ENCODE measurements at regions not wholly inside any gene's neighbourhood (a gene's known extent, or its start where the extent isn't known, plus 50 kb on each side); places are given as distances from the start of the nearest gene placed in this dataset.
A peak's percentile ranks its signal among the peaks of the same experiment; 100 is the strongest.
"Not testable (repeated sequence)": the region's sequence is repeated elsewhere in the genome, so short reads cannot be mapped to it uniquely, and the experiment has no call there.

DNA sequence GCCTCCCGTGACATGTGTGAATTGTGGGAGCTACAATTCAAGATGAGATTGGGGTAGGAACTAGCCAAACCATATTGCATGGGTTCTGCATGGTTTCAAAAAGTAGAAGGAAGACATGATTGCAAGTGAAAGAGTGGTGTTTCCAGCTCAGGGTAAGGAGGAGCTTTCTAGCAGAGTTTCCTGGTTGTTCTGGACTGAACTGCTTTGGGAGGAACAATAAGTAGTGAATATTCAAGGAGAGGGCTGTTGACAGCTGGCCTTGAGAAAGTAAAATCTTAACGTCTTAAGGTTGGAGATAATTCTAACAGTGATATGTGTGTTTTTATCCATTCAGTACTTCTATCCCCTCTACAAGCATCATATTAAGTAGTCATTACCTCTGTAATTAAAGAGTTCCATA, 62.2 kb upstream of the PRKG1 start:
- TF ChIP-seq, protein P1, sequence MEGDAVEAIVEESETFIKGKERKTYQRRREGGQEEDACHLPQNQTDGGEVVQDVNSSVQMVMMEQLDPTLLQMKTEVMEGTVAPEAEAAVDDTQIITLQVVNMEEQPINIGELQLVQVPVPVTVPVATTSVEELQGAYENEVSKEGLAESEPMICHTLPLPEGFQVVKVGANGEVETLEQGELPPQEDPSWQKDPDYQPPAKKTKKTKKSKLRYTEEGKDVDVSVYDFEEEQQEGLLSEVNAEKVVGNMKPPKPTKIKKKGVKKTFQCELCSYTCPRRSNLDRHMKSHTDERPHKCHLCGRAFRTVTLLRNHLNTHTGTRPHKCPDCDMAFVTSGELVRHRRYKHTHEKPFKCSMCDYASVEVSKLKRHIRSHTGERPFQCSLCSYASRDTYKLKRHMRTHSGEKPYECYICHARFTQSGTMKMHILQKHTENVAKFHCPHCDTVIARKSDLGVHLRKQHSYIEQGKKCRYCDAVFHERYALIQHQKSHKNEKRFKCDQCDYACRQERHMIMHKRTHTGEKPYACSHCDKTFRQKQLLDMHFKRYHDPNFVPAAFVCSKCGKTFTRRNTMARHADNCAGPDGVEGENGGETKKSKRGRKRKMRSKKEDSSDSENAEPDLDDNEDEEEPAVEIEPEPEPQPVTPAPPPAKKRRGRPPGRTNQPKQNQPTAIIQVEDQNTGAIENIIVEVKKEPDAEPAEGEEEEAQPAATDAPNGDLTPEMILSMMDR (IDR thresholded peaks at IDR 0.05; ENCODE audit: borderline replicate concordance): no peak
- no peaks in the 10 kb centered on the region for H3K36me3 ChIP-seq
- H3K4me3 ChIP-seq: no peak overlapping the region
- no peaks in the 10 kb centered on the region for H3K27me3 ChIP-seq (ENCODE audit: low read depth)
- no peaks in the 10 kb centered on the region for H3K9me3 ChIP-seq (replicated peaks)
- H3K4me1 ChIP-seq: peaks cover 17% of the 10 kb centered on the region
- H3K27ac ChIP-seq (replicated peaks): no peak overlapping the region
- intact Hi-C loops (cut with micrococcal nuclease): no loop called here
- DNase-seq: no peak

DNA sequence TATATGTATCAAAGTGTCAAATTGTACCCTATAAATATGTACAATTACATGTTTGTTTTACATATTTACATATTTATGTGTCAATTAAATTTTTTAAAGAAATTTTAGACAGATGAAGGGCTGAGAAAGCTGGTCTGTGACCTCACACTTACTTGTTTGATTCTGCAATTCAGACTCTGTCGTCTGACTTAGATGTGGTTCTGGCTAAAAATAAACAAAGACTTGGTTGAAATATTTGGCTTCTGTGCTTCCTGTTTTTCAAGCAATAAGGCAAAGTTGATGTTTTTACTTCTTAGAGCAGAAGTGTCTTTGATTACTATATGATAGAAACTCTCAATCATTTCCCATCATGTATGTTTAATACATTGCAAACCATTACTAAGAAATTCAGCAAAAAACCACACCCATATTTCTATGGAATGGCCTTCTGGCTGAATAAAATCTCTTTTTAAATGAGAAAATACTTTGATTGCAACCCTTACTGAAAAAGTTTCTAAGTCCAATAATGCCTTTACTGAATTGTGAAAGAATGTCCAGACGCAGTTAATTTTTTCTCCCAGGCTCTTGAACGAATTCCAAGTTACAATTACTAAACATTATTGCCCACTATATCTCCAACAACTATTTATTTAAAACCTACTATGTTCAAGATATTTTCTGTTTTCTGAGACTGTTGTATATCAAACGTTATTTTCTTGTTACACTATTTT, 59.5 kb upstream of the PRKG1 start:
- TF ChIP-seq, protein P1 (IDR thresholded peaks at IDR 0.05; ENCODE audit: borderline replicate concordance): no peak
- no peaks in the 10 kb centered on the region for H3K9me3 ChIP-seq (replicated peaks)
- H3K4me3 ChIP-seq: no peak overlapping the region
- no peak for DNase-seq
- H3K27ac ChIP-seq (replicated peaks): peak overlapping the region; percentile 50
- H3K36me3 ChIP-seq: no peaks in the 10 kb centered on the region
- no peaks in the 10 kb centered on the region for H3K27me3 ChIP-seq (ENCODE audit: low read depth)
- peaks cover 17% of the 10 kb centered on the region for H3K4me1 ChIP-seq
- intact Hi-C loops (cut with micrococcal nuclease): no loop called here

DNA sequence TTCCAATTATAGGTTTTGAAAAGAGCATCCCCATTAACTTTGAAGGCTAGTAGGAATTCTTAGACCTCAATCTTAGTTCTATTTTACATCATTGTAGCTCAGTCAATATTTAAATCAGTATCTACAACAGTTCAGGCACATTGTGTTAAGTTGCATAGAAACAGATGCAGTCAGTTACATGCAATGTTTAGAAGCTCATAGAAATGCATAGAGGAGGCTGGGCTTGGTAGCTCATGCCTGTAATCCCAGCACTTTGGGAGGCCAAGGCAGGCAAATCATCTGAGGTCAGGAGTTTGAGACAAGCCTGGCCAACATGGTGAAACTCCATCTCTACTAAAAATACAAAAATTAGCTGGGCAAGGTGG, 58.9 kb upstream of the PRKG1 start:
- H3K36me3 ChIP-seq; H3K4me3 ChIP-seq; H3K27me3 ChIP-seq (ENCODE audit: low read depth); intact Hi-C loops (cut with micrococcal nuclease); H3K9me3 ChIP-seq (replicated peaks); DNase-seq: not testable (repeated sequence)
- peak overlapping the region; percentile 50 for H3K27ac ChIP-seq (replicated peaks)
- H3K4me1 ChIP-seq: peaks cover 17% of the 10 kb centered on the region

DNA sequence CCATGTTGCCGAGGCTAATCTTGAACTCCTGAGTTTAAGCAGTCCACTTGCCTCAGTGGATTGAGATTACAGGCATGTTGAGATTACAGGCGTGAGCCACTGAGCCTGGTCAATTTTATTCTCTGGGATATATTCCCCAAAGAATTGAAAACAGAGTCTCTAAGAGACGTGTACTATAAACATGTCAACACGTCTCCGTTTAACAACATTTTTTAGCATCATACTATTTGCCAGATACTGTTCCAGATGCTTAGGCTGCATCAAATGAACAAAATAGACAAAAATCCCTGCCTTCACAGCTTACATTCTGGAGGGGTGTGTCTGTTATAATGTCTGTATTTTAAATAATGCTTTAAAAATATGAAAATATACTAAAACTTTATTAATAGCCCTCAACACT, 54.1 kb upstream of the PRKG1 start:
- Histone ChIP-seq H3K4me3 (no peak overlapping the region), H3K27ac (replicated peaks) (peak overlapping the region; percentile 24), H3K4me1 (peaks cover 25% of the 10 kb centered on the region), H3K9me3 (replicated peaks) (no peaks in the 10 kb centered on the region), H3K27me3 (ENCODE audit: low read depth) (no peaks in the 10 kb centered on the region), H3K36me3 (no peaks in the 10 kb centered on the region)
- DNase-seq: no peak
- TF ChIP-seq, protein P1 (IDR thresholded peaks at IDR 0.05; ENCODE audit: borderline replicate concordance): no peak
- intact Hi-C loops (cut with micrococcal nuclease): no loop called here

DNA sequence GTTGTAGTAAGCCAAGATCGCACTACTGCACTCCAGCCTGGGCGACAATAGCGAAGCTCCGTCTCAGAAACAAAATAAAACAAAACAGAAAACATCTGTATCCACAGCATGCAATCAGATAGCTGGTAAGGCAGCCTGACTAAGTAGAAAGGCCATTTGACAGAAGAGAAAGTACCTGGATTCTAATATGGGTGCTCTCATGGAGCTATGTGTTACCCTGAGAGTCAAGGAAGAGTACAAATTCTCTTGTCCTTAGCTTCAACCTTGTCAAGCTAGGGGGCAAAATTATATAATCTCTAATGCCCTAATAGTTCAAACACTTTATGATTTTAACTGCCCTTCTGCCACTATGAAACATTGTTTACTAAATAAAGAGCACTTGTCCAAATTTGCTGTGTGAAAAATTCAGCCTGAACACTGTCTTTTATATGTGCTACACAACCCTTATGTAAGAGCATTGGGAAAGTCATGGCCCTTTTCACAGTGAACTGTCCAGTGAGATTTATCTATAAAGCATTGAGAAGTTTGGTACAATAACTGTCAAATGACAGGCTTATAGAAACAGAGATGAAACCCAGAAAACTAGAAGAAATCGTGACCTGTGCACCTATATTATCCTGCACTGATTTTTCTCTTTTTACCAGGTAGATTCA, 51.2 kb upstream of the PRKG1 start:
- H3K4me3 ChIP-seq: no peak overlapping the region
- TF ChIP-seq, protein P1 (IDR thresholded peaks at IDR 0.05; ENCODE audit: borderline replicate concordance): no peak
- DNase-seq: no peak
- H3K9me3 ChIP-seq (replicated peaks): no peaks in the 10 kb centered on the region
- H3K27me3 ChIP-seq (ENCODE audit: low read depth): no peaks in the 10 kb centered on the region
- peaks cover 26% of the 10 kb centered on the region for H3K4me1 ChIP-seq
- intact Hi-C loops (cut with micrococcal nuclease): no loop called here
- peak overlapping the region; percentile 60 for H3K27ac ChIP-seq (replicated peaks)
- H3K36me3 ChIP-seq: no peaks in the 10 kb centered on the region

DNA sequence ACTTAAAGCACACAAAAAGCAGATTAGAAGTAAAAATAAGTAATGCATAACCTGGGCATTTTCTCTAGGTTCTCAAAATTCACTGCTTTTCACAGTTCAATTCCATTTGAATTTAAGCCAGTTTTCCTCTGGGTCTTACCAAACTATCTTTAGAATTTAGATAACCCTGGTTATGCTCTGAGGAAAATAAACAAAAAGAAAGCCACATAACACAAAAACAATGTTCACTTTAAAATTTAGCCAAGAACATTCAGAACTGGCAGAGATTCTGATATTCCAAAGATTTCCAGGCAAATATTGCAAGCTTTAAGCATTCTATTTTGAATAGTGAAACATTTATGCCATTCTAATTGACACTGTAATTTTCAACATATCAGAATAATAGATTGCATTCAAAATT, 50.7 kb upstream of the PRKG1 start:
- no peaks in the 10 kb centered on the region for H3K9me3 ChIP-seq (replicated peaks)
- H3K4me1 ChIP-seq: peaks cover 32% of the 10 kb centered on the region
- intact Hi-C loops (cut with micrococcal nuclease): no loop called here
- DNase-seq: no peak
- no peak overlapping the region for H3K4me3 ChIP-seq
- TF ChIP-seq, protein P1 (IDR thresholded peaks at IDR 0.05; ENCODE audit: borderline replicate concordance): no peak
- H3K27me3 ChIP-seq (ENCODE audit: low read depth): no peaks in the 10 kb centered on the region
- peak overlapping the region; percentile 60 for H3K27ac ChIP-seq (replicated peaks)
- no peaks in the 10 kb centered on the region for H3K36me3 ChIP-seq
